Inflammatory macrophage treated with lipopolysaccharide for 4 hours (primary cell): ENCODE measurements at regions not wholly inside any gene's neighbourhood (a gene's known extent, or its start where the extent isn't known, plus 50 kb on each side); places are given as distances from the start of the nearest gene placed in this dataset.

Experiments
- DNase-seq: peaks from one replicate; pipeline ENCODE4 v3.0.0-alpha.2; 2020

DNA sequence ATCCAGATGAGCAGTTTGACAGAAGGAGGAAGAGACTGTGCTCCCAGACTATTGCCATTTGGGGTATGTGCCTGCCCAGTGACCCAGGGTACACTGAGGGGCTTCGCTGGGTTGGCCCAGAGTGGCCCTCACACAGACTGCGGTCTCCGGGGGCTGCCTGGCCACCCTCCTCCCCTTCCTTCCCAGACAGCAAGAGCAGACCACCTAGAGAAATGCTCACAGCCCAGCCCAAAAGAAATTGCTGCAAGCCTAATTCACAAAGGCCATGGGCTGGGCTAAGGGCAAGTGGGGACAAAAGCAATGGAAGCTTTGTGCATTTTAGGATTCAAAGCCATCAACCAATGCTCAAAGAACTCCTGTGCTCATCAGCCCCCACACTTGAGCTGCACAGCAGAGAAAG lies 277.6 kb downstream of the CDC5L start:
- DNase-seq, result no peak

DNA sequence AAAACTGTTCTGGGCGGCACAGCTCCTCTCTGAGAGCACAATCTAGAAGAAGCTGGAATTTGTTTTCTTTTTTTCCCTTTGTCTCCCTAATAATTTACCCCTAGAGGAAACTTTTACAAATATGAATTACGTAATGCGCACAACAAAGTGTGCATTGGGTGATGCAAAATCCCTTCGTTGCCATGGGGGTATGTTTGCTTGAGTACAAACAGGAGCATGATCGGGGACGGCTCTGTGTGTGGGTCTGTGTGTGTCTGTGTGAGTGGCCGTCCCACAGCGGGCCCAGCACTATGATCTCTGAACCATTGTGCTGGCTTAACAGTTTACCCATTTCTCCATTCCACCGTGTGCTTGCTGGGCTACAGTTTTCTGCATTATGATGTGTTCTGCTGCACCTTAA lies 278.2 kb downstream of the CDC5L start:
- DNase-seq, result no peak

DNA sequence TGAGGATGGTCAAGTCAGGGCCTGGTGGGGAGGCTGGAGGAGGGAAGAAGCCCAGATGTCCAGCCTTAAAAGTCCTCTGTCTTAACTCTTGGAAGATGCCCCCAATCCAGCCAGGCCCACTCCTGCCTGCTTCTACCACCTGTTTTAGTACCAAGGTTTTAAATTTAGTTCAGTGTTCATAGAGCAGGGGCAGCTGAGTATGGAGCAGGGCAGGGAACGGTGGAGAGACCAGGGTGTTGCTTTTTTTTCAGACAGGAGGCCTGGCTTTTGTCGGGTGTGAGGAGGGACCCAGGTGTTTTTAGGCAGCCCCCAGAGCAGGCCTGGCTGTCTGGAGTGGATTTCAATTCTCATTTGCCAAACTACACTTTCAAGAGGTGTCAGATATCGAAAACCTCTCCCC lies 278.8 kb downstream of the CDC5L start:
- DNase-seq, result no peak

DNA sequence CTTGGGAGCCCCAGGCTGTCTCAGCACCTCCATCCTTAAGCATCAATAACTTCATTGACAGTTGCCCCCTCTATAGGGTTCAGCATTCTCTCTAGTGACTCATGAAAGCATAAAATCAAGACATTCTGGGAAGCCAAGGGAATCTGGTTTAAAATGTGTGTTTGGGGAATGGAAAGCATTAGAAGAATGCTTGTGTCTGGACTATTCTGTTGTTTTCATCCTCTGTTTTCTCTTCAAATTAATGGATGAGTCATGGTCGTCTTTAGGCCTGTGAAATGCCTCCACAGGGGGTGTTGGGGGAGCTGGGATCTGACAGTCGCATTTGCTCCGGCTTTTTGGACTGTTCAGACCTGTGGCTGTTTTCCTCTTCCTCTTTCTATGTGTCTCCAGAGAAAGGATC lies 279.7 kb downstream of the CDC5L start:
- no peak for DNase-seq

DNA sequence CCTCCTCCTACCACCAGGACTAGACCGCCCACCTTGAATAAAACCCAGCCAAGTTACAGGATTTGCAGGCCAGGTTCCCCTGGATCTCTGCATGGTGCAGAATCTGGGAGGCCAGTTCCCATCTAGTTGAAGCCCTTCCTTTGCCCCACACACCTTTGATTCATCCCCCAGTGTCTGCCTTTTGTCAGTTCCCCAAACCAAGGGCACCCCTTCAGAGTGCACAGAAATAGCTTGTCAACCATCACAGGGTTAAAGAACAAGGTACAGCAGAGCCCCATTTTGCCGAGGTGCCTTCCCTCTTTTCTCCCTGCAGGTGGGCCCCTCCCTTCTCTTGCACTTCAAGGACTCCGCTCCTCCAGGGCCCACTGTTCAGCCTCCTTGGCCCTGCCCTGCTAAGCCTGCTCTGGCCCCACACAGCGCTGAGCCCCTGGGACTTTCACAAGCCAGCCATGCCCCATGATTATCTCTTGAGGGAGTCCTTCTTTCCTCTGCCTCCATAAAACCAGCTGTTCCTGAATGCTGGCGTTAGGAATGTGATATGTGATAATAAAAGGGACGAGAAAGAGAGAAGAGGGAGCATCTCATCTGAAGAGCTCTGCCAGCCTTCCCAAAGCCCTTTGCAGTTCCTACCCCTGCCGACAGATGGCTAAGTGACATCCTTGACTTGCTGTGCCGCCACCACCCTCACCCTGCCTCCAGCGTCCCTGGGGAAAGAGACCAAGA lies 280.3 kb downstream of the CDC5L start:
- DNase-seq, result peak; percentile 11

DNA sequence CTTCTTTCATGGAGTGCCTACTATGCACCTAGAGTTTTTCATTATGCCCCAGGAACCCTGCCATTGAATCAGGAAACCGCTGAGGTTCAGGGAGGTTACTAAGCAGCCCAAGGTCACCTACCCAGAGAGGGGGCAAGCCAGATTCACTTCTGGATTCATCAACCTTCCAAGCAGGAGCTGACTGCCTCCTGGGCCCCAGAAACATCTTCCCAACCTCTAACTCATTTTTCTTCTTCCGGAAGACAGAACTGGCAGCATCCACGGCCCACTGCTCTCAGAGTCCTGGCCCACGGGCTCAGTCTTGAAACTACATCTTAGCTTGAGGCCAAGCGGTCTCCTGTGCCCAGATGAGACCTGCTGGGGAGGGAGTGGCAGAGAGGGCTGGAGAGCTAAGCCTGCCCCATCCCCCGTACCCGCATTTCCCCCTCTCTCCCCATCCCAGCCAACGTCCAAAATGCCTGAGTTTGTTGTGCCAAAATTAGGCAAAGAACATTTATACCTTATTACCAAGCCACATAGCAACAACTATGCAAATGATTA lies 281.0 kb downstream of the CDC5L start:
- DNase-seq, result no peak

DNA sequence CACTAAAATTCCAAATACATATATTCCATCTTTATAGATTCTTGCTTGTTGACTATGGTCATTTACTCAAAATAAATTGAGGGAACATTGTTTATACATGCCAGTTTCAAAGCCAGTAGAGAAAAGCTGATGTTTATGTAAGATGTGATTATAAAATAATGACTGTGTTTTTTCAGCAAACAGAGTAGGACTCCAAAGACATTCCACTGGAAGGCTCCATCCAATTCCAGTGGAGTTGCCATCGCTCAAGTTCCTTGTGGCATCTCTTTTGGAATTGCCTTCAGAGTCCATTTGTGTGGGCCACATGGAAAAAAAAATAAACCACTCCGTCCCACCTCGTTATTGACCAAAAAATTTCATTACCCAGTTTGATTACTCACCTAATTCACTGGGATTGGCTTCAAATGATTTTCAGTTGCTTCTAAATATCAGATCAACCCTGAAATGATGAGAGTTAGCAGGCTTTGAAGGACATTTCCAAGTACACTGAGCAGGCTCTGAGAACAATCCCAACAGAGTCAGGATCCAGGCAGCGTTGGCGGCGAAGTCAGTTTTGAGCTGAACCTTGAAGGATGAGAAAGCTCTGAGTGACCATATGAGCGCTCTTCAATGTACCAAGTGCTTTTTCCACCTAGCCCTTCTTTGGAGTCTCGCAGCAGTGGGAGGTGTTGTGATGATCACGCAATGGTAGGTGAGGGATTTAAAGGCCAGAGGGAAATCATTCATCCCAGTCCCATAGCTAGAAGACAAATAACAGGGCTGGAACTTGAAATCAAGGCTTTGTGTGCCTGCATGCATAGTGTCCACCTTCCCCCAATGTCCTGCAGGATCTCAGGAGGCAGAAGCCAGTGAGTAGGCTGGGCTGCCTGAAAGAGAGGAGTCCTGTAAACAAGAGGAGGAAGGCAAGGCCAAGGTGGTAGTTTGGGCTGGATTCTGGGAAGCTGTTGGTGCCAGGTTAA lies 281.7 kb downstream of the CDC5L start:
- no peak for DNase-seq

DNA sequence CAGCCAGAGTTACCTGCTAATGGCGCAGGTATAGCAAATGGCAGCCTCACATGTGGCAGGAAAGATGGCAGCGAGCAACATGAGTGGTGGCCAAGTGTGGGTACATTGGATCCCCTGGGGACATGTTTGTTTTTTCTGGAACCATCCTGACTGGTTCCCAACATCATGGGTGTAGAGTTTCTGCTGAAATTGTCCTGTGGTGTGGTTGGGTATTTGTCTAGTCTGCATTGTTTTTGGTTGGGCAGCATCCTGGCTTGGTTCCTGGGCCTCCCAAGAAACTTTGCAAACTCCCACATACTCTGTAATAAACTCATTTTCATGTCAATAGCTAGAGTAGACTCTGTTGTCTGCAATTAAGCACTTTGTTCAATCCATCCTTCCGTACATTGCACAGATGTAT lies 282.6 kb downstream of the CDC5L start:
- no peak for DNase-seq

DNA sequence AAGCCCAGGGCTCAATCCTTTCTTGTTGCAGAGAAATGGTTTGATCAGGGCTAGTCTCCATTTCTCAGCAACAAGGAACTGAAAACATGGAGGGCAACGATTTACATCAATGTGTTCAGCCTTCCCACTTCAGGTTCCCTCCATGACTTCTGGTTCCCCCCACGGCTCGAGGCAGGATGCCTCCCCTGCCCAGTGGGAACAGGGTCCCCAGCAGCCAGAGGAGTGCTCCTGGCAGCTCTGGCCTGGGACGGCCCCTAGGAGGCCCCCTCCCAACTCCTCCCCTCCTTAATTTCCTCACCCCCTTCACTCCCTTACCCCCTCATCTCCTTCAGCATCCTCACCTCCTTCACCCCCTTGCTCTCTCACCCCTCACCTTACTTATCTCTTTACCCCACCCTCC lies 283.8 kb downstream of the CDC5L start:
- no peak for DNase-seq

DNA sequence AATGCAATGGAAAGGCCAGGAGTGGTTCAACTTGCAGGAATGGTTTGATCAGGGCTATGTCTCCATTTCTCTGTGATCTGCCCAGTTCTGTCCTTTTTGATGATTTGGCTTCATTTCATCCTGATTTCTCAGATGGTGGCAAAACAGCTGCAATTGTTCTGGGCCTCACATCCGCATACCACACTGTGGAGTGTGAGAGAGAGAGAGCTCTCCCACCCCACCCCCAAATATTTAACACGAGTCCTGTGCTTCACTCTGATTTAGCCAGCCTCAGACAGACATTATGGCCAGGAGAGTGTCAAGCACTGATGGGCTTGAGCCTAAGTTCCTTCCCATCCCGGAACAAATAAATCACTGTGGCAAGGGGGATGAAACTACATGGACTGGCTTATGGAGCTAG lies 284.6 kb downstream of the CDC5L start:
- DNase-seq, result no peak

DNA sequence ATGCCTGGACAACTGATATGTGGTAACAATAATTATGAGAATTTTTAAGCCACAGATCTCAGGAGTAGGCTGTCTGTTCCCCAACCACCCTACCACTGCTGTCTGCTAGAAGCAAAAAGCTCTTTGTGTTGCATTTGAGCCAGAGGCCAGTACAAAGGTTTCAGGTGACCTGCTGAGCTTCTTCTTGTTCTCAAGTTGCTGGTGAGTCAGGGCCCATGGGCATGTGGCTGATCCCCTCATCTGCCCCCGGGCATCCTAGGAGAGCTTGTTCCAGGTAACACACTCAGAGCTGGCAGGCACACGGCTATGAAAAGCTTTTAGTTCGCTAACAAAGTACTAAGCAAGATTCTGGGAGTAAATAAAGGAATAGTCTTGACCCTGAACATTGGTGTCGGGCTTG lies 285.3 kb downstream of the CDC5L start:
- no peak for DNase-seq

DNA sequence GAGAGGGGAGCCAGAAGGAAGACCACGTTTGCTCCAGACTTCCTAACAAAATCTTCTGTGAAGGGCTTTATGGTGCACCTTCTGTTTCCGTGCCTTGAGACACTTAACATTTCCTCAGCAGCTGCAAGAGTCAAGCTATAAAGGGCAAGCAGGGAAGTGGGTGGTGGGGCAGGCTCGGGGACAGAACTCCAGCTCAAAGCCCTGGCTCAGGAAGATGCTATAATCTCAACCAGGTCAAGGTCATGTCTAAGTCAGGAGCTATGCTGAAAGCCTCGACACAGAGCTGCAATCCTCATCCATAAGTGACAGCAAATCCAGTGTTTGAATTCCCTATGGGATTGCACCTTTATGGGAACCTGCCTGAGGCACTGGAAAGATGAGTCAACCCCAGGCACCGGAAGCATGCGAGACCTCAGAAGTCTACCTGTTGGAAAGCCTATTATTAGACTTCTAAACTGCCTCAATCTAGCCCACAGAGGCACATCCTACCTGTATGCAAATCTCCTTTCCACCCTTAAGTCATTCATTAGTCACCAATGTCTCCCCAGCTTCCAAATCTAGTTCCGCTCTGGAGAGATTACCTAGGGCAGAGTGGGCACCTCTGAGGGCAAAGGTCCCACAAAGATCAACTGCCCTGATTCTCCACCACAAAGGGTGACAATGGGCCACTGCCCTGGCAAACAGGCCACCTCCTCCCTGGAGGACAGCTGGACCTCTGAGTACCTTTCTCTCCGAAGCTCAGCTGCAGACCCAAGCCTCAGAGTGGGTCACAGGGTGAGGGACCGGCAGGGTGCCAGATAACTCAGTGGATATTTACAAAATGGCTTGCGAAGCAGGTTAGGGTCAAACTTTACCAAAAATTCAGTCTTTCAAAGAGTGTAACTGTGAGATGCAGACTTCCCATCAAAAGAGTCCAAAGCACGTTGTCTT lies 287.0 kb downstream of the CDC5L start:
- DNase-seq, result no peak

DNA sequence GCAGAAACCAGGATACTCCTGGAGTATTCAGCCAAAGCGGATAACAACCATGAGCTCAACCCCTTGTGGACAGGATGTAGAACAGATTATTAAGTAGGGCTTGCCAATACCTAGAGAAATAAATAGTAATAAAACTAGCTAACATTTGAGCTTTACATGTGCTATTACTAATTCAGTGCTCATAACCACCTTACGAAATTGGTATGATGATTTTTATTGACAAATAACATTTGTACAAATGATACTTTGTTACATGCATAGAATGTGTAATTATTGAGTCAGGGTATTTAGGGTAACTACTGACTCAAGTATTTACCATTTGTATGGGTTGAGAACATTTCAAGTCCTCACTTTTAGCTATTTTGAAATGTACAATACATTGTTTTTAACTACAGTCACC lies 287.9 kb downstream of the CDC5L start:
- no peak for DNase-seq

DNA sequence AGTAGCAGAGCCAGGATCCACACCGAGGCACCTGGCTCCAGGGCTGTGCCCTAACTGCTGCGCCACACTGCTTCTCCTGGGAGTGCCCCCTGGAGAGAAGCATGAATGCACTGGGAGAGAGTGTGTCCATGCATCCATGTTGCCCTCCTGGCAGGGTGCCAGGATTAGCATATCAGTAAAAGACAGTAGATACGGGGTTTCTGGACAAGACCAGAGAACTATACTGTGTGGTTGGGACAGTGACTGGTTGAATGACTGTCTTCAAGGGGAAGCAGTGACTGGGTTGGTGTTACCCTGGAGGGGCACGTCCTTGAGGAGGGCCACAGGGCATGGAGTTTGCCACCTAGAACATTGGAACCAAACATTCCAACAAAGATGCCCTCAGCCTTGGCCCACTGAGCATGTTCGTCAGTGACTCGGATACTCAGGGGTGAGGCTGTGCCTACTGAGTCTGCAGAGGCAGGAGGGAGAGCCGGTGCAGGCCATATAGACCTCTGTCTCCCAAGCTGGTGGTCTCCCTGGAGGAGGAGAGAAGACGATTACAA lies 288.8 kb downstream of the CDC5L start:
- no peak for DNase-seq

DNA sequence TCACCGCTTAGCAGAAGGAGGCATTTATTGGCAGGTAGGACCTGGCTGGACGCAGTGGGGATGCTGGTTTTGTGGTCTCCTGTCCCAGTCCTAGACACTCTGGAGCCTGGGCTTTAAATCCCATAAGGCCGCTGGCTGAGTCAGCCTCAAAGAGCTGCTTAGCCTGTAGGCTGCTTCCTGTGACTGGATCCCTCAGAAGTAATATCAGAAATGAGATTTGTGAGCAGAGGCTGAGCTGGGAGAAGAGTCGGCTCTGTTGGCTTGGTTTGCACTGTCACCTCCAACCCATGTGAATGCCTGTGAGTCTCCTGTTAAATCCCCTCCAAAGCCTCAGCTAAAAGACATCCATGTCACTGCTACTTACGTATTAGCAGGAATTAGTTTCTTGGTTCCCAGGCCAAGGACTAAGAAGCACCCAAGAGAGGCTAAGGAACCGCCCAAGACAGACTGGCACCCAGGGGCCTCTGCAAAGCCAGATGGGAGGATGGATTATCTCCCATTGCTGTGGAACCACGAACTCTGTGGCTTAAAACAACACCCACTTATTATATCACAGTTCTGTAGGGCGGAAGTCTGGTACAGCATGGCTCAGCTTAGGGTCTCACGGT lies 289.4 kb downstream of the CDC5L start:
- no peak for DNase-seq

DNA sequence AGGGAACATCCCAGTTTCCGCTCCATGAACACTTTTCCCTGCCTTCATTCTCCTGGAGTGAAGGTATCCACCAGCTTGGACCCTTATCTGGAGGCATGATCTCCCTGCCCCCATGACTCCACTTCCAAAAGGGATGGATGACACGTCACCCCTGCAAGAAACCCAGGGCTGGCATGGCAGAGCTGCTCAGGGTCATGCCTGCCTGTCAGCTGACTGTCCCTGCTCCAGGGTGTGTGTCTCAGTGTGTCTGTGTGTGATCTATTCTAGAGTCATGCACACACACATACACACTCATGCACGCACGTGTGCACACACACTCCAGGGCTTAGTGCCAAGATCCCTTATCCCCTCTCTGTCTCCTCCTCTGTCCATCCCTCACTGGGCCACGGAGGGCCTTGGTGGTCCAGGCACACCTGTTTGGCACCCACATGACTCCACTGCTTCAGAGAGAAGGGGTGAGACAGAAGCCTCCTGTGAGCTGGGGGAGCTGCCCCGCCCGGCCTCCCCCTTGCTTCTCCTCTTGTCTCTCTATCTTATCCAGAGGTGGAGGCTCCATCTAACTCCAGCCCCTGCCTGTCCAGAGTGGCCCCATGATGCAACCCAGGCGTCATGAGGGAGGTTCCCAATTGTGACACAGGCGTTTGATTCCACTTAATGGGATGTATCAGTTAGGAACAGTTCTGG lies 290.9 kb downstream of the CDC5L start:
- DNase-seq, result no peak

DNA sequence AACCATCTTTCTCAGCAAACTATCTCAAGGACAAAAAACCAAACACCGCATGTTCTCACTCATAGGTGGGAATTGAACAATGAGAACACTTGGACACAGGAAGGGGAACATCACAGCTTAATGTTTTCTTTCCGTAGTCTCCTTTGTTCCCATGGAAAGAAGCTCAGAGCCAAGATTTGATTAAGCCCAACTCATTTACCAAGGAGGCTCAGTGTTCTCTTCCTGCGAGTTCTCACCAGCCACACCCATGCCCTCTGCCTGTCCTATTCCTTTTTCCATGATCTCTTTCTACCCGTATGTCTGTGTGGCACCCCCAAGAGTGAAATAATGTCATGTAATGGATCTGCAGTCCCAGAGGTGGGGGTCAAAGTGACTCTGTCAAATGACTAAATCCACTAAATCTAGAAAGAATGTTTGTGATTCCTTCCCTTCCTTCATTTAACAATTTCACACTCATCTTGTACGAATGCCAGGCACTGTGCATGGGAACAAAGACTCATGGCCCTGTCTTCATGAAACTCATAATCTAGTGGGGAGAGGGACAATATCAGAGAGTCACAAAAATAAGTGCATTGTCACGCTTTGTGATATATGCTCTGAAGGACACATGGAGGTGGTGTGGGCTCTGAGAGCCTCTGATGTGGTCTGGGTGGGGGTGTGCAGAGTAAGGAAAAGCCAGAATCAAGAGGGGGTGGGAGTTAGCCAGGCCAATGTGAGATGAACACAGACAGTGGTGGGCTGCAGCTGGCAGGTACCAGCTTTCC lies 292.1 kb downstream of the CDC5L start:
- no peak for DNase-seq

DNA sequence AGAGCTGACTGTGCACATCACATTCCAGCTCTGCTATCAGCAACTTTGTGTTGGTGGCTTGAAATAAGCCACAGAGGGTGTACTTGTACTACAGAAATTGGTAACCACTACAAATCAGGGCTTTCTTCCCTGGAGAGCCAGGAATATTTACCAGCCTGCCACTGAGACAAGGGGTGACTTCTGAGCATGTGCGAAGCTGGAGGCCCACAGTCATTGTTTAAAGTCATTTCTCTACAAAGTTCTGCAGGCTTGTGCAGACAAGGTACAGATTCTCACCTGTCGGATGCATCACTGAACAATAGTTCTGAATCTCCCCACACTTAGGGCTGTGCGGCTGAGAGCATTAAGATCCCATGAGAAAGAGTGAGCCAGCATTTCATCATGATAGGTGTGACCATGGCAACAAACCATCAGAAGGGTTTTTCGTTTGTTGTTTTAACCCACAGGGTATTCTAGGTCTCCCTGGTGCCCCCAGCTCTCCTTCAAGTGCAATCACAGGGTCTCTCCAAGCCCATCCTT lies 292.8 kb downstream of the CDC5L start:
- no peak for DNase-seq

DNA sequence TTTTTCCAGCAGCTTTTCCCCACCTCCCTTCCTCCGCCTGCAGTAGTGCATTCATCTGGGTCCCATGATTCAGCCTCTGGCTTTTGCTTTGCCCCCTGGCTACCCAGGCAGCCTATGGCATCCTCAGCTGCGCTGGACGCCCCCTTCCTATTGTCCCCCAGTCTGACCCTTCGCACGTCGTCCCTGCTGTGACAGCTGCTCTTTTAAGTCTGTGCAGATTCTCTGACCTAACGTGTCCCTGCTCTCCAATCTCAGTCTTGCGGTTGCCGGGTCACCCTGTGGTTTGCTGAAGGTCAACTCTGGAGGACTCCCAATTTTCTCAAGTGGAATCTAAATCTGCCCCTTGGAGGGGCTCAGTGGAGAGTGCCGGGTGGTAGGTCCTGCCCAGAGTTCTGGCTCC lies 294.3 kb downstream of the CDC5L start:
- DNase-seq, result no peak

DNA sequence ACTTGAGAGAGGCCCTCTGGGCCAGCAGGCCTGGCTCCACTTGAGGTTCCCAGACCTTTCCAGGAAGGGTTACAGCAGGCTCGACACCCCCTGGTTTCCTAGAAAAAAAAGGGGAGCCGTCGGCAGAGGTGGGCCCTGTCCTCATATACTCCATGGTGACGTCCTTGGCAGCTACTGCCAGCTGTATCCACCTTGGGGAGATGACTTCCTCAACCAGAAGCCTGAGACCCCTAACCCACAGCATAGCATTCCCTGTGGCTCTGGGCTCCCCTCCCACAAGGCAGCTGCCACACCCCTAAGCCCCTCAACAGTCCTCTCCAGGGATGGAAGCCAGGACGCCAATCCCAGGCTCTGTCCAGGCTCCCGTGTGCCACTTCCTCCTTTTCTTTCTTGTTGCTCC lies 294.8 kb downstream of the CDC5L start:
- DNase-seq, result no peak
